DOHH2 (cell line): ENCODE measurements at regions not wholly inside any gene's neighbourhood (a gene's known extent, or its start where the extent isn't known, plus 50 kb on each side); places are given as distances from the start of the nearest gene placed in this dataset.

Experiments
- CTCF ChIP-seq: fragments of 200-600 bp; sonication (generic); IDR thresholded peaks from one replicate; pipeline ENCODE4 v1.5.1; 2014; ENCODE audit warnings: antibody characterized with exemption, mild to moderate bottlenecking, low read depth, low read length; ENCODE audit not compliant: poor library complexity, severe bottlenecking
- EZH2phosphoT487 ChIP-seq: fragments of 200-600 bp; sonication (generic); IDR thresholded peaks from 2 replicates; pipeline ENCODE4 v1.6.1; 2017; ENCODE audit warnings: borderline replicate concordance, mild to moderate bottlenecking, antibody characterized with exemption, low read length, moderate library complexity, mixed read lengths

- no peak for TF ChIP-seq CTCF
- TF ChIP-seq EZH2phosphoT487, result no peak
Measured at GRCh38 chr13:106625578-106625977, 57.6 kb upstream of the ARGLU1 start.
